ENCODE measurements at regions not wholly inside any gene's neighbourhood (a gene's known extent, or its start where the extent isn't known, plus 50 kb on each side); places are given as distances from the start of the nearest gene placed in this dataset.

DNA sequence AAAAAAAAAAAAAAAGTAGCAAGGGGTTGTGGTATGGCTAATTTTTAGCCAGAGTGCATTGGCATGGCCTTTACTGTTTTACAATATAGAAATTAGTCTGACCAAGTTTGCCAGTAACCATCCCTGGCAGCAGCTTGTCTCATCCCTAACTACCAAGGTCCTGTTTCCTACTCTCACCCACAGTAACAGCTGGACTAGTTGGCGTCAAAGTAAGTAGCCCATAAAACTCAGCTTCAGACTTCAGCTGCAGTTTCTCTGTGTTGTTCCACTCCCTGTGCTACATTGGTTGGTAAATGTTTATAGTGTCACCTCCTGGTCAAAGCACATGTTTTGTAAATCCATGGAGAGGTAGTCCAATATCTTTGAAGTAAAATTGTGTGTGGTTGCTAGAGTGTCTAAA is 691.3 kb downstream of the ZPLD1 start (continued):
- TF ChIP-seq, protein P1, sequence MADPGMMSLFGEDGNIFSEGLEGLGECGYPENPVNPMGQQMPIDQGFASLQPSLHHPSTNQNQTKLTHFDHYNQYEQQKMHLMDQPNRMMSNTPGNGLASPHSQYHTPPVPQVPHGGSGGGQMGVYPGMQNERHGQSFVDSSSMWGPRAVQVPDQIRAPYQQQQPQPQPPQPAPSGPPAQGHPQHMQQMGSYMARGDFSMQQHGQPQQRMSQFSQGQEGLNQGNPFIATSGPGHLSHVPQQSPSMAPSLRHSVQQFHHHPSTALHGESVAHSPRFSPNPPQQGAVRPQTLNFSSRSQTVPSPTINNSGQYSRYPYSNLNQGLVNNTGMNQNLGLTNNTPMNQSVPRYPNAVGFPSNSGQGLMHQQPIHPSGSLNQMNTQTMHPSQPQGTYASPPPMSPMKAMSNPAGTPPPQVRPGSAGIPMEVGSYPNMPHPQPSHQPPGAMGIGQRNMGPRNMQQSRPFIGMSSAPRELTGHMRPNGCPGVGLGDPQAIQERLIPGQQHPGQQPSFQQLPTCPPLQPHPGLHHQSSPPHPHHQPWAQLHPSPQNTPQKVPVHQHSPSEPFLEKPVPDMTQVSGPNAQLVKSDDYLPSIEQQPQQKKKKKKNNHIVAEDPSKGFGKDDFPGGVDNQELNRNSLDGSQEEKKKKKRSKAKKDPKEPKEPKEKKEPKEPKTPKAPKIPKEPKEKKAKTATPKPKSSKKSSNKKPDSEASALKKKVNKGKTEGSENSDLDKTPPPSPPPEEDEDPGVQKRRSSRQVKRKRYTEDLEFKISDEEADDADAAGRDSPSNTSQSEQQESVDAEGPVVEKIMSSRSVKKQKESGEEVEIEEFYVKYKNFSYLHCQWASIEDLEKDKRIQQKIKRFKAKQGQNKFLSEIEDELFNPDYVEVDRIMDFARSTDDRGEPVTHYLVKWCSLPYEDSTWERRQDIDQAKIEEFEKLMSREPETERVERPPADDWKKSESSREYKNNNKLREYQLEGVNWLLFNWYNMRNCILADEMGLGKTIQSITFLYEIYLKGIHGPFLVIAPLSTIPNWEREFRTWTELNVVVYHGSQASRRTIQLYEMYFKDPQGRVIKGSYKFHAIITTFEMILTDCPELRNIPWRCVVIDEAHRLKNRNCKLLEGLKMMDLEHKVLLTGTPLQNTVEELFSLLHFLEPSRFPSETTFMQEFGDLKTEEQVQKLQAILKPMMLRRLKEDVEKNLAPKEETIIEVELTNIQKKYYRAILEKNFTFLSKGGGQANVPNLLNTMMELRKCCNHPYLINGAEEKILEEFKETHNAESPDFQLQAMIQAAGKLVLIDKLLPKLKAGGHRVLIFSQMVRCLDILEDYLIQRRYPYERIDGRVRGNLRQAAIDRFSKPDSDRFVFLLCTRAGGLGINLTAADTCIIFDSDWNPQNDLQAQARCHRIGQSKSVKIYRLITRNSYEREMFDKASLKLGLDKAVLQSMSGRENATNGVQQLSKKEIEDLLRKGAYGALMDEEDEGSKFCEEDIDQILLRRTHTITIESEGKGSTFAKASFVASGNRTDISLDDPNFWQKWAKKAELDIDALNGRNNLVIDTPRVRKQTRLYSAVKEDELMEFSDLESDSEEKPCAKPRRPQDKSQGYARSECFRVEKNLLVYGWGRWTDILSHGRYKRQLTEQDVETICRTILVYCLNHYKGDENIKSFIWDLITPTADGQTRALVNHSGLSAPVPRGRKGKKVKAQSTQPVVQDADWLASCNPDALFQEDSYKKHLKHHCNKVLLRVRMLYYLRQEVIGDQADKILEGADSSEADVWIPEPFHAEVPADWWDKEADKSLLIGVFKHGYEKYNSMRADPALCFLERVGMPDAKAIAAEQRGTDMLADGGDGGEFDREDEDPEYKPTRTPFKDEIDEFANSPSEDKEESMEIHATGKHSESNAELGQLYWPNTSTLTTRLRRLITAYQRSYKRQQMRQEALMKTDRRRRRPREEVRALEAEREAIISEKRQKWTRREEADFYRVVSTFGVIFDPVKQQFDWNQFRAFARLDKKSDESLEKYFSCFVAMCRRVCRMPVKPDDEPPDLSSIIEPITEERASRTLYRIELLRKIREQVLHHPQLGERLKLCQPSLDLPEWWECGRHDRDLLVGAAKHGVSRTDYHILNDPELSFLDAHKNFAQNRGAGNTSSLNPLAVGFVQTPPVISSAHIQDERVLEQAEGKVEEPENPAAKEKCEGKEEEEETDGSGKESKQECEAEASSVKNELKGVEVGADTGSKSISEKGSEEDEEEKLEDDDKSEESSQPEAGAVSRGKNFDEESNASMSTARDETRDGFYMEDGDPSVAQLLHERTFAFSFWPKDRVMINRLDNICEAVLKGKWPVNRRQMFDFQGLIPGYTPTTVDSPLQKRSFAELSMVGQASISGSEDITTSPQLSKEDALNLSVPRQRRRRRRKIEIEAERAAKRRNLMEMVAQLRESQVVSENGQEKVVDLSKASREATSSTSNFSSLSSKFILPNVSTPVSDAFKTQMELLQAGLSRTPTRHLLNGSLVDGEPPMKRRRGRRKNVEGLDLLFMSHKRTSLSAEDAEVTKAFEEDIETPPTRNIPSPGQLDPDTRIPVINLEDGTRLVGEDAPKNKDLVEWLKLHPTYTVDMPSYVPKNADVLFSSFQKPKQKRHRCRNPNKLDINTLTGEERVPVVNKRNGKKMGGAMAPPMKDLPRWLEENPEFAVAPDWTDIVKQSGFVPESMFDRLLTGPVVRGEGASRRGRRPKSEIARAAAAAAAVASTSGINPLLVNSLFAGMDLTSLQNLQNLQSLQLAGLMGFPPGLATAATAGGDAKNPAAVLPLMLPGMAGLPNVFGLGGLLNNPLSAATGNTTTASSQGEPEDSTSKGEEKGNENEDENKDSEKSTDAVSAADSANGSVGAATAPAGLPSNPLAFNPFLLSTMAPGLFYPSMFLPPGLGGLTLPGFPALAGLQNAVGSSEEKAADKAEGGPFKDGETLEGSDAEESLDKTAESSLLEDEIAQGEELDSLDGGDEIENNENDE (IDR thresholded peaks at IDR 0.05; ENCODE audit: insufficient replicate concordance, low read length) = no peak
- TF ChIP-seq TAF1 (IDR thresholded peaks at IDR 0.05; ENCODE audit: low read depth, low read length) = no peak
- TF ChIP-seq ZNF274 (IDR thresholded peaks at IDR 0.05; ENCODE audit: borderline replicate concordance, extremely low read depth, low read length) = no peak
- TF ChIP-seq GTF2F1 (IDR thresholded peaks at IDR 0.05; ENCODE audit: borderline replicate concordance, low read depth, low read length) = no peak
- no peak for TF ChIP-seq MAFK (IDR thresholded peaks at IDR 0.05; ENCODE audit: low read depth, low read length)
